ENCODE measurements at regions not wholly inside any gene's neighbourhood (a gene's known extent, or its start where the extent isn't known, plus 50 kb on each side); places are given as distances from the start of the nearest gene placed in this dataset.
"Not testable (repeated sequence)": the region's sequence is repeated elsewhere in the genome, so short reads cannot be mapped to it uniquely, and the experiment has no call there.

DNA sequence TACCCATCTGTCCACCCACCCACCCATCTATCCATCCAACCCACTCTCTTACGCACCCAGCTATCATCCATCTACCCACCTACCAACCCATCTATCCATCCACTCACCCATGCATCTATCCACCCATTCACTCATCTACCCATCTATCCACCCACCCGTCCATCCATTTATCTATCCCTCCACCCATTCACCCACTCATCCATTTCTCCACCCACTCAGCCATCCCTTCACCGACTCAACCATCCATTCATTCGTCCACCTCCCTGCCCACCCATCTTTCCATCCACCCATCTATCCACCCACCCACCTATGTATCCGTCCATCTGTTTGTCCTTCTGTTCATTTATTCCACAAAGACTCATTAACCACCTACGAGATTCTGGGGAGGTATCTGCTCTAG, 103.3 kb downstream of the DEFB131A start:
- H3K9me3 Mint-ChIP-seq (ENCODE audit: unreplicated experiment); BruUV-seq (replicated peaks); H3K4me1 Mint-ChIP-seq (ENCODE audit: low read depth, unreplicated experiment); intact Hi-C loops (cut with micrococcal nuclease; ENCODE audit: unreplicated experiment); H3K27ac Mint-ChIP-seq (ENCODE audit: unreplicated experiment); H3K36me3 ChIP-seq (ENCODE audit: control insufficient read depth, insufficient read depth, low read length); H3K4me3 Mint-ChIP-seq (ENCODE audit: unreplicated experiment); H3K4me1 ChIP-seq; H3K4me3 ChIP-seq (ENCODE audit: low read depth, low read length); DNase-seq; H3K36me3 Mint-ChIP-seq (ENCODE audit: insufficient read depth, unreplicated experiment); H3K9me3 ChIP-seq; H3K27me3 Mint-ChIP-seq (ENCODE audit: insufficient read depth, unreplicated experiment); H3K27me3 ChIP-seq (replicated peaks; ENCODE audit: control insufficient read depth, insufficient read depth, low read length); POLR2A ChIA-PET; CTCF ChIA-PET: not testable (repeated sequence)

DNA sequence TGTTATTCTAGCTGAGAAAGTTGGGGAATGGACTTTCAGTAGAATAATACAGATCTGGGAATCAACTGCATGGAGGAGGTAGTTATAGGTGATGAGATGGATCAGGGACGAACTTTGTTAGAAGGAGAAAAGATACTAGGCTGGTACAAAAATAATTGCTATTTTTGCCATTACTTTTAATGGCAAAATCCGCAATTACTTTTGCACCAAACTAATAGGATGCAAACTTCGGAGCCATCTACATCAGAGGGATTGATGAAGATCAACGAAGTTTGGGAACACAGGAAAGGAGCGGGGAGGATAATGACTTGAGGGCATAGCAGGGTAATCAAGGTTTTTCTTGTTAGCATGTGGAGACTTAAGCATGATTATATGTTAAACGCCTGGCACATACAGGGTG, 111.9 kb downstream of the DEFB131A start:
- H3K4me3 ChIP-seq (ENCODE audit: low read depth, low read length); H3K27ac Mint-ChIP-seq (ENCODE audit: unreplicated experiment); BruUV-seq (replicated peaks); H3K9me3 ChIP-seq; H3K36me3 ChIP-seq (ENCODE audit: control insufficient read depth, insufficient read depth, low read length); H3K4me1 ChIP-seq; intact Hi-C loops (cut with micrococcal nuclease; ENCODE audit: unreplicated experiment); H3K27me3 ChIP-seq (replicated peaks; ENCODE audit: control insufficient read depth, insufficient read depth, low read length); H3K4me1 Mint-ChIP-seq (ENCODE audit: low read depth, unreplicated experiment); DNase-seq; H3K36me3 Mint-ChIP-seq (ENCODE audit: insufficient read depth, unreplicated experiment); H3K9me3 Mint-ChIP-seq (ENCODE audit: unreplicated experiment); H3K27me3 Mint-ChIP-seq (ENCODE audit: insufficient read depth, unreplicated experiment); H3K4me3 Mint-ChIP-seq (ENCODE audit: unreplicated experiment); CTCF ChIA-PET; POLR2A ChIA-PET: not testable (repeated sequence)

DNA sequence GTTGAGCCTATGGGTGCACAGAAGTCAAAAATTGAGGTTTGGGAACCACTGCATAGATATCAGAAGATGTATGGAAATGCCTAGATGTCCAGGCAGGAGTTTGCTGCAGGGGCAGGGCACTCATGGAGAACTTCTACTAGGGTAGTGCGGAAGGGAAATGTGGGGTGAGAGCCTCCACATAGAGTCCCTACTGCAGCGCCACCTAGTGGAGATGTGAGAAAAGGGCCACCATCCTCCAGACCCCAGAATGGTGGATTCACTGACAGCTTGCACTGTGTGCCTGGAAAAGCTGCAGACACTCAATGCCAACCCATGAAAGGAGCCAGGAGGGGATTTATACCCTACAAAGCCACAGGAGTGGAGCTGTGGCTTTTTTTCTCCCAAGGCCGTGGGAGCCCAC, 133.7 kb downstream of the DEFB131A start:
- BruUV-seq (replicated peaks); H3K9me3 ChIP-seq; CTCF ChIA-PET; H3K4me3 Mint-ChIP-seq (ENCODE audit: unreplicated experiment); H3K4me1 Mint-ChIP-seq (ENCODE audit: low read depth, unreplicated experiment); intact Hi-C loops (cut with micrococcal nuclease; ENCODE audit: unreplicated experiment); POLR2A ChIA-PET; H3K27me3 Mint-ChIP-seq (ENCODE audit: insufficient read depth, unreplicated experiment); H3K27ac Mint-ChIP-seq (ENCODE audit: unreplicated experiment); H3K4me1 ChIP-seq; H3K27me3 ChIP-seq (replicated peaks; ENCODE audit: control insufficient read depth, insufficient read depth, low read length); H3K36me3 ChIP-seq (ENCODE audit: control insufficient read depth, insufficient read depth, low read length); H3K4me3 ChIP-seq (ENCODE audit: low read depth, low read length); H3K36me3 Mint-ChIP-seq (ENCODE audit: insufficient read depth, unreplicated experiment): not testable (repeated sequence)
- H3K9me3 Mint-ChIP-seq (ENCODE audit: unreplicated experiment) = peaks cover 39% of the 10 kb centered on the region
- DNase-seq = peak in 1 of 2 experiments; percentile 3

DNA sequence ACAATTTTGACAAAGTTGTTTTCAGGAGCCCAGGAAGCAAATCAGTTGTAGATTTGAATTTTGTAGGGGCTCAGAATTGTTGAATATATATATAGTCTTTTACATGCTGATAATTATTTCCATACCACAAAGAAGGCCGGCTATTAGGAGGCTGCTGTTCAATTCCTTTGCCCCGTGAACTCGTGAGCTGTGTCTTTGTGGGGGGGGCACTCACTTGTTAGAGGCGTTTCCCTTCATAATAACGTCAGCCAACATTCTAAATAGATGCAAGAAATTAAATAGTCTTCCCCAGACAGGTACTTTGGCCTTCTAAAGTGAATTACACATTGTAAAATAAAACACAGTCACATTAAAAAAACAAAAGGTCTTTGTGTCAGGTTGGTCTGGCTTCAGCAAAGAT, 138.7 kb downstream of the DEFB131A start:
- H3K27me3 ChIP-seq (replicated peaks; ENCODE audit: control insufficient read depth, insufficient read depth, low read length); intact Hi-C loops (cut with micrococcal nuclease; ENCODE audit: unreplicated experiment); POLR2A ChIA-PET; H3K9me3 ChIP-seq; H3K4me3 Mint-ChIP-seq (ENCODE audit: unreplicated experiment); H3K27me3 Mint-ChIP-seq (ENCODE audit: insufficient read depth, unreplicated experiment); H3K36me3 ChIP-seq (ENCODE audit: control insufficient read depth, insufficient read depth, low read length); DNase-seq; H3K4me3 ChIP-seq (ENCODE audit: low read depth, low read length); CTCF ChIA-PET; H3K4me1 Mint-ChIP-seq (ENCODE audit: low read depth, unreplicated experiment); H3K27ac Mint-ChIP-seq (ENCODE audit: unreplicated experiment); H3K36me3 Mint-ChIP-seq (ENCODE audit: insufficient read depth, unreplicated experiment); BruUV-seq (replicated peaks); H3K4me1 ChIP-seq: not testable (repeated sequence)
- H3K9me3 Mint-ChIP-seq (ENCODE audit: unreplicated experiment) = peaks cover 21% of the 10 kb centered on the region

DNA sequence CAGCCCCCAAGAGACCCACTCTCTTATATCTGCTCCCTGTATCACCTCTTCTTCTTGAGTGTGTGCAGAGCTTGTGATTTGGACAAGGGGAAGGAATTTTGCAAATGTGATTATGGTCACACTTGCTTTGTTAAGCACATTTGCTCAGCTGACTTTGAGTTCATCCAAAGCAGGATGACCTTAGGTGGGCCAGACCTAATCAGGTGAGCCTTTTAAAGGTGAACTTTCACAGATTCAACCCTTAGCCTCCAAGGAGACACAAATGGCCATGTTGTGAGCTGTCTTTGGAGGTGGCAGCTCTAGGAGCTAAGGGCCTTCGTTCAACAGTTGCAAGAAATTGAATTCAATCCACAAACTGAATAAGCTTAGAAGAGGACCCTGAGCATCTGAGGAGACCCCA, 147.8 kb downstream of the DEFB131A start:
- H3K27me3 ChIP-seq (replicated peaks; ENCODE audit: control insufficient read depth, insufficient read depth, low read length) = no peaks in the 10 kb centered on the region
- TF ChIP-seq, protein P1, sequence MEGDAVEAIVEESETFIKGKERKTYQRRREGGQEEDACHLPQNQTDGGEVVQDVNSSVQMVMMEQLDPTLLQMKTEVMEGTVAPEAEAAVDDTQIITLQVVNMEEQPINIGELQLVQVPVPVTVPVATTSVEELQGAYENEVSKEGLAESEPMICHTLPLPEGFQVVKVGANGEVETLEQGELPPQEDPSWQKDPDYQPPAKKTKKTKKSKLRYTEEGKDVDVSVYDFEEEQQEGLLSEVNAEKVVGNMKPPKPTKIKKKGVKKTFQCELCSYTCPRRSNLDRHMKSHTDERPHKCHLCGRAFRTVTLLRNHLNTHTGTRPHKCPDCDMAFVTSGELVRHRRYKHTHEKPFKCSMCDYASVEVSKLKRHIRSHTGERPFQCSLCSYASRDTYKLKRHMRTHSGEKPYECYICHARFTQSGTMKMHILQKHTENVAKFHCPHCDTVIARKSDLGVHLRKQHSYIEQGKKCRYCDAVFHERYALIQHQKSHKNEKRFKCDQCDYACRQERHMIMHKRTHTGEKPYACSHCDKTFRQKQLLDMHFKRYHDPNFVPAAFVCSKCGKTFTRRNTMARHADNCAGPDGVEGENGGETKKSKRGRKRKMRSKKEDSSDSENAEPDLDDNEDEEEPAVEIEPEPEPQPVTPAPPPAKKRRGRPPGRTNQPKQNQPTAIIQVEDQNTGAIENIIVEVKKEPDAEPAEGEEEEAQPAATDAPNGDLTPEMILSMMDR (IDR thresholded peaks at IDR 0.05; ENCODE audit: insufficient read depth in 1 of 2, low read depth in 1 of 2, low read length in 1 of 2, severe bottlenecking in 1 of 2, unreplicated experiment in 1 of 2) = no peak
- no peaks in the 10 kb centered on the region for H3K27me3 Mint-ChIP-seq (ENCODE audit: insufficient read depth, unreplicated experiment)
- no peak overlapping the region for H3K4me3 Mint-ChIP-seq (ENCODE audit: unreplicated experiment)
- peaks cover 7% of the 10 kb centered on the region for H3K4me1 Mint-ChIP-seq (ENCODE audit: low read depth, unreplicated experiment)
- no peak overlapping the region for H3K4me3 ChIP-seq (ENCODE audit: low read depth, low read length)
- intact Hi-C loops (cut with micrococcal nuclease; ENCODE audit: unreplicated experiment) = no loop called here
- no peaks in the 10 kb centered on the region for H3K36me3 ChIP-seq (ENCODE audit: control insufficient read depth, insufficient read depth, low read length)
- BruUV-seq (replicated peaks) = no TSS peak
- no peaks in the 10 kb centered on the region for H3K9me3 ChIP-seq
- H3K36me3 Mint-ChIP-seq (ENCODE audit: insufficient read depth, unreplicated experiment) = peaks cover 5% of the 10 kb centered on the region
- DNase-seq = no peak
- no peak overlapping the region for H3K27ac Mint-ChIP-seq (ENCODE audit: unreplicated experiment)
- ChIA-PET POLR2A (no interaction called here), CTCF (no interaction called here)
- no peaks in the 10 kb centered on the region for H3K4me1 ChIP-seq
- H3K9me3 Mint-ChIP-seq (ENCODE audit: unreplicated experiment) = peaks cover 20% of the 10 kb centered on the region

Measured in Caco-2 (cell line).